NOMO-1 (cell line): ENCODE measurements at regions not wholly inside any gene's neighbourhood (a gene's known extent, or its start where the extent isn't known, plus 50 kb on each side); places are given as distances from the start of the nearest gene placed in this dataset.
A peak's percentile ranks its signal among the peaks of the same experiment; 100 is the strongest.
"Not testable (repeated sequence)": the region's sequence is repeated elsewhere in the genome, so short reads cannot be mapped to it uniquely, and the experiment has no call there.

ENCODE experiments used
- DNase-seq, 2 experiments: peaks; one replicate each; lab custom pipeline; 2025; ENCODE audit not compliant: unreplicated experiment in 2 of 2; lab: John Stamatoyannopoulos, UW

DNA sequence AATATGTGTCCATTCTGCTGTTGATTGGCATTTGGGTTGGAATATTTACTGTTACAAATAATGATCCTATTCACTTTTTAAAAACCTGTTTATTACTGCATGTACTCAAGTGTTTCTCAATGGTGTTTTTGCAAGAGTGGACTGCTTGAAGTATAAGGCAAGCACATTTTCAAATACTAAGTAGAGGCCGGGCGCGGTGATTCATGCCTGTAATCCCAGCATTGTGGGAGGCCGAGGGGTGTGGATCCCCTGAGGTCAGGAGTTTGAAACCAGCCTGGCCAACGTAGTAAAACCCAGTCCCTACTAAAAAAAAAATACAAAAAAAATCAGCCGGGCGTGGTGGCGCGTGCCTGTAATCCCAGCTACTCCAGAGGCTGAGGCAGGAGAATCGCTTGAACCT lies 276.9 kb upstream of the ADGRL4 start:
- DNase-seq: no peak

DNA sequence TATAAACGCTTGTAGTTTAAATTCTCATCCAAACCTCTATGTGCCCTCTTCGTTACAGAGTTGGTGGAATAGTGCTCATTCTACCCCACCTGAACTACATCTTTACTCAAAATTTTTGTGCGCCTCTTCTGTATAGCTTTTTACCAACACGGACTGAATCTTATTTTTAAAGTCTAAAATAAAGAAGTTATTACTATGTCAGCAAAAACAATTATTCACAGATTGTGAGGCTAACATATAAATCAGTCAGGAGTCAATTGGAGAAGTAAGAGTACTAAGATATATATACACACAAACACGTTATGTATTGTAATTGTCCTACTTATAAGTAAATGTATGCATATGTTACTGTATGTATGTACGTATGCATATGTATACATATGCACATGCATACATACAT lies 274.9 kb upstream of the ADGRL4 start:
- DNase-seq: no peak

GRCh38 chr1:79271759-79272158 lies 265.2 kb upstream of the ADGRL4 start:
- DNase-seq: no peak

DNA sequence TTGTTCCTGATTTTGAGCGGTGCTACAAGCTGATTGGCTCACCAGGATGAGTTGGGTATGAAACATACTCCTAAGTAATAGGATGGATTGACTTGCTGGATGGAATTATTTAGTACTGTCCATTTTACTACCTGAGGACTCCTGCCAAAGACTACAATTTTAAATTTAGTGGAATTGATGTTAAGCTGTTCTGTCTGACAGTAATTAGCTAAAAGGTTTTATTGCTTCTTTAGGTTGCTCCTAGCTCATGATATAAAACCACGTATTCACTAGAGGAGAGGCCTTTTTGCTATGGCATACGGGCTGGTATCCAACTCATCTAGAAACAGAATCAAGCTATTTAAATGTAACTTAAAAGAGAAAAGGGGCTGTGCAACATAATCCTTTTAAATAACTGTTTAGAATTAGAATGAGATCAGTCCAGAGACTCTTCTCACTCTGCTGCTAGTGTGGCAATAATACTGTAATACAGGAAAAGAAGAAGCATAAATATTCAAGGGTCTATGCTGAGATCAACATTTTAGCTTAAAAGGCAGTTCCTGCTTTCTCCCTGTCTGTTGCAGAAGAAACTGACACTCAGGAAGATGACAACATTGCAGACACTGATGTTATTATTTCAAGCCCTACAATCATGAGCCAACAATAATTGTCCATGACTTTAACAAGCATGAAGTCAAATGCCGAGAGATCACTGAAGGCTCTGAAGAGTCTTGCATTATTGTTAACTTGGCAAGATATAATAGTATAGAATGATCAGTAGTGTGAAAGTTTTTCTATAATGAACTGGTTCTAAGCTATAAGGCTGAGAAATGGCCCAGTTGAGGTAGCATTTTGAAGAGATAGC lies 258.7 kb upstream of the ADGRL4 start:
- peak in 1 of 2 experiments; percentile 44 for DNase-seq

GRCh38 chr1:79264285-79264684 lies 257.8 kb upstream of the ADGRL4 start:
- DNase-seq: peak in 1 of 2 experiments; percentile 6

GRCh38 chr1:79262745-79263258 lies 256.3 kb upstream of the ADGRL4 start:
- DNase-seq: no peak

GRCh38 chr1:79259390-79260336 lies 253.1 kb upstream of the ADGRL4 start:
- DNase-seq: peak in 1 of 2 experiments; percentile 6

GRCh38 chr1:79255421-79255820 lies 248.9 kb upstream of the ADGRL4 start:
- no peak for DNase-seq

- no peak for DNase-seq
Observed at GRCh38 chr1:79252598-79252997, 246.1 kb upstream of the ADGRL4 start.

DNA sequence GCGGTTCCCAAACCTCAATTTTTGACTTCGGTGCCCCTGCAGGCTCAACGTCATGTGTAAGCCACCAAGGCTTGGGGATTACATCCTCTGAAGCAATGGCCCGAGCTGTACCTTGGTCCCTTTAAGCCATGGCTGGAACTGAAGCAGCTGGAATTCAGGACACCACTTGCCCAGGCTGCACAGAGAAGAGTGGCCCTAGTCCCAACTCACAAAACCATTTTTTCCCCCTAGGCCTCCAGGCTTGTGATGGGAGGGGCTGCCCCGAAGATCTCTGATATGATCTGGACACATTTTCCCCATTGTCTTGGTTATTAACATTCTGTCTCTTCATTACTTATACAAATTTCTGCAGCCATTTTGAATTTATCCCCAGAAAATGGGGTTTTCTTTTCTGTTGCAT lies 233.3 kb upstream of the ADGRL4 start:
- no peak for DNase-seq

- no peak for DNase-seq
Observed at GRCh38 chr1:79235301-79236002, 228.9 kb upstream of the ADGRL4 start.

DNA sequence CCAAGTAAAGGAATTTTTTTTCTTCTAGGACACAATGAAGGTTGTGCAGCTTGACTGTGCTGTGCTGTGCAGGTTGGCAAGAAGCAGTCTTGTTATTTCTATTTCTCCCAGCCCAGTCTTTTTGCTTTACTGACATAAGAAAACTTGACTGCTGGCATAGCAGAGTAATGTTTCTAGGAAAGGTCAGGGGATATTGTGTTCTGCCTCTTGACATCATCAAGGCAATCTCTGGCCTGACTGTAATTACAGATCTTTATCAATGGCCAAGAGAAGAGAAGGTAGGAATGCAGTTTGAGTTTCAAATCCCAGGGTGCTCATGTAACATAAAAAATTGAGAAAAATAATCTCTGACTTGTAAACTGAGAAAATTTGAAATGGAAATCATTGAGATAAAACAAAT lies 226.3 kb upstream of the ADGRL4 start:
- no peak for DNase-seq

GRCh38 chr1:79230751-79231150 lies 224.2 kb upstream of the ADGRL4 start:
- DNase-seq: not testable (repeated sequence)

- no peak for DNase-seq
Observed at GRCh38 chr1:79226963-79227362, 220.4 kb upstream of the ADGRL4 start.

DNA sequence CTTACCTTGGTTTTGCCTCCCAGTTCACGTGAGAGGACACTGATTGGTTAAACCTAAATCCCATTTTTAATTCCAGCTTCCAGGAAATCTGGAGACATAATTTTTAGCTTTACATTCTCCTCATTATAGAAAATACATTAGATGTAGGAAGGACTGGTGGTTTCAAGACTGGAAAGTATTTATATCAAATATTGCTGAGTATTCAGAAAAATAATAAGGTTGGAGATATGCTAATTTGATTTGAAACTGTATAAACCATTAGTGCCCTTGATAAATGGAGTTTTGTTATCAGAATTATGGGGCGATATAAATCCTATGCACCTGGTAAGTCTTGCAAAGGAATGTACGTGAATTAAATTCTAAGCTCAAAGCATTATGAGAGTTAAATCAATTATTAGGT lies 218.0 kb upstream of the ADGRL4 start:
- no peak for DNase-seq

GRCh38 chr1:79220509-79220908 lies 214.0 kb upstream of the ADGRL4 start:
- DNase-seq: no peak

DNA sequence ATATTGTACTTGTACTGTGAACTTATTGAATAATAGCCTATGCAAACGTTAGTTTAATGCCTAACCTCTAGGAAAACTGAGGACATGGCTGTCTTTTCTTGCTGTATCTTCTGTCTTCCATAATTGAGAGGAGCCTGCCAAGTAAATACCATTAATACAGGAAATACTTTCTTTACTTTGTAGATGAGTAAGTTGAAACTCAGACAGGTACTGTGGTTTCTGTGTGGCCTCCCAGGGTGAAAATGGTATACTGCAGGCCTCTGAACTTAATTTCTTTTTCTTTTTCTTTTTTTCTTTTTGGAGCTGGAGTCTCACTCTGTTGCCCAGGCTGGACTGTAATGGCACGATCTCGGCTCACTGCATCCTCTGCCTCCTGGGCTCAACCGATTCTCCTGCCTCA lies 208.8 kb upstream of the ADGRL4 start:
- DNase-seq: no peak

DNA sequence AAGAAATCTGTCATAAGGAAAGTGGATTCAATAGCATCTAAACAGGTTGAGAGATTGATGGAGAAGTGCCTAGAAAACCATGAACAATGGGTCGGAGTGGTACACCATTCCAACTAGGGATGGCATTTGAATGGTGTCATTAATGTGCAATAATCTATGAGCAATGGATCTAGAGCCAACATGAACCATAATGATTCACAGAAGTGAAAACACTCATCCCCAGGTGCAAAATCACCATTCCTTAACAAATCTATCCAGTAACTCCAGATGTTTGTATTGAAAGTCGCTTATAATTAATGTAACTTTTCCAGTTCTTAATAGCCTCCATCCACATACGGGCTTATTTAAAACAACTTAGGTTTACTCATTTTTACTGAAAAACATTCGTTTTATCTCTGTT lies 201.3 kb upstream of the ADGRL4 start:
- DNase-seq: no peak

- DNase-seq: no peak
Observed at GRCh38 chr1:79207331-79207730, 200.8 kb upstream of the ADGRL4 start.

DNA sequence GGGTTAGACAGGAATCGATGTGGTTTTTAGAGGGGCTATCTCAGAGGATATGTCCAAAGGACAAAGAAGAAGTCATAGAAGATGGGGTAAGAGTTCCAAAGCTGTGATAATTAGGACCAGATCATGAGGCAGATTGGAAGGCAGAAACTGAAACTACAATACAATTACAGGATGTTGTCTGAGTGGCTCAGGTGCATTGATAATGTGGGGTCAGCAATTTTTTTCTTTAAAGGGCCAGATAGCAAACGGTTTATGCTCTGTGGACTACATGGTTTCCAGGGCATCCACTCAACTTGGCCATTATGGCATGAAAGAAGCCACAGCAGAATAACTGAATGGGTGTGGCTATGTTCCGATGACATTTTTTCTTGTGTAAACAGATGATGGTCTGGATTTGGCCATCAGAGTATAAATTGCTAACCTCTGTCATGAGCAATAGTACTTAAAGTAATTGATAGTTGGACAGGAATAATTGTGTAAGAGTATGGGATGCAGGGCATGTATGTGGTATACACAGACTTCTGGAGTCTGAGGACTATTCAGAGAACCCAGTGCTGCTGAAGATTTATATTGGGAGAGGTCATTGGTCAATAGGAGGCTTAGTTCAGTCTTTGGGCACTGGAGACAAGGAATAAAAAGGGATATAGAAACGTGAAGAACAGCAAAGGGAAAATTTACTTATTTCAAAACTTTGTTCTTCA lies 198.4 kb upstream of the ADGRL4 start:
- no peak for DNase-seq
